HEK293 (cell line): ENCODE measurements at regions not wholly inside any gene's neighbourhood (a gene's known extent, or its start where the extent isn't known, plus 50 kb on each side); places are given as distances from the start of the nearest gene placed in this dataset.

Experiments used
- CTCF ChIA-PET: fragments of 350-600 bp; formaldehyde crosslinking; extraction: SDS; loops from one replicate; lab custom pipeline; 2021; ENCODE audit warnings: antibody characterized with exemption; lab: Yijun Ruan, JAX
- POLR2A ChIA-PET: fragments of 300-600 bp; formaldehyde crosslinking; extraction: SDS; loops from one replicate; lab custom pipeline; 2020; ENCODE audit warnings: antibody characterized with exemption, inconsistent platforms; lab: Yijun Ruan, JAX
- H3K27ac ChIP-seq: fragments of 200-500 bp; sonication (Bioruptor generic); 2 replicates; pipeline ENCODE4 v1.5.1; 2014; ENCODE audit warnings: low read depth, low read length, control low read depth, inconsistent platforms; ENCODE audit errors: extremely low read depth
- H3K36me3 ChIP-seq, 2 experiments: fragments of 200-500 bp in 1 of 2; sonication (Bioruptor generic) in 1 of 2; 1 replicate in 1 of 2; 2 replicates in 1 of 2; pipeline ENCODE4 v1.5.1; 2014 to 2017; ENCODE audit warnings: inconsistent platforms in 2 of 2, low read length in 2 of 2; ENCODE audit not compliant: control insufficient read depth in 2 of 2, insufficient read depth in 1 of 2
- H3K4me1 ChIP-seq: fragments of 200-500 bp; sonication (Bioruptor generic); 2 replicates; pipeline ENCODE4 v1.5.1; 2014; ENCODE audit warnings: mild to moderate bottlenecking, low read length, inconsistent platforms; ENCODE audit not compliant: control insufficient read depth, insufficient read depth
- H3K4me3 ChIP-seq: 2 replicates; pipeline ENCODE4 v1.5.1; 2011; ENCODE audit warnings: low read depth, mild to moderate bottlenecking, control low read depth, low read length, moderate library complexity
- H3K9me3 ChIP-seq: fragments of 200-500 bp; sonication (Bioruptor generic); 2 replicates; pipeline ENCODE4 v1.5.1; 2014; ENCODE audit warnings: low read depth, low read length, inconsistent platforms; ENCODE audit not compliant: control insufficient read depth, insufficient read depth
- BCL11B ChIP-seq: fragments of 450-650 bp; formaldehyde crosslinking; IDR thresholded peaks from 2 replicates; pipeline ENCODE4 v1.5.1; 2016; ENCODE audit warnings: low read depth, missing biosample characterization, missing genetic modification characterization
- GLIS1 ChIP-seq: fragments of 450-650 bp; formaldehyde crosslinking; IDR thresholded peaks from 2 replicates; pipeline ENCODE4 v1.5.1; 2016; ENCODE audit warnings: missing biosample characterization, missing genetic modification characterization
- IKZF3 ChIP-seq: fragments of 450-650 bp; IDR thresholded peaks from 2 replicates; pipeline ENCODE4 v1.5.0; 2018; ENCODE audit warnings: missing biosample characterization, mild to moderate bottlenecking, missing genetic modification characterization, moderate library complexity
- TRIM28 ChIP-seq: IDR thresholded peaks from 2 replicates; pipeline ENCODE4 v1.6.1; 2011; ENCODE audit warnings: low read length, control low read depth, borderline replicate concordance
- YY1 ChIP-seq: fragments of 450-650 bp; formaldehyde crosslinking; IDR thresholded peaks from 2 replicates; pipeline ENCODE4 v1.5.1; 2018; ENCODE audit warnings: missing biosample characterization, missing genetic modification characterization
- ZNF146 ChIP-seq: fragments of 450-650 bp; formaldehyde crosslinking; IDR thresholded peaks from 2 replicates; pipeline ENCODE4 v1.5.1; 2016; ENCODE audit warnings: missing biosample characterization, missing genetic modification characterization
- ZNF202 ChIP-seq: fragments of 450-650 bp; formaldehyde crosslinking; IDR thresholded peaks from 2 replicates; pipeline ENCODE4 v1.5.1; 2016; ENCODE audit warnings: missing biosample characterization, missing genetic modification characterization, borderline replicate concordance
- ZNF433 ChIP-seq: fragments of 450-650 bp; formaldehyde crosslinking; IDR thresholded peaks from 2 replicates; pipeline ENCODE4 v1.5.1; 2016; ENCODE audit warnings: missing biosample characterization, missing genetic modification characterization, low read depth
- ZNF530 ChIP-seq: fragments of 450-650 bp; formaldehyde crosslinking; IDR thresholded peaks from 2 replicates; pipeline ENCODE4 v1.5.1; 2016; ENCODE audit warnings: low read depth, missing biosample characterization, missing genetic modification characterization
- ZNF558 ChIP-seq: fragments of 450-650 bp; formaldehyde crosslinking; IDR thresholded peaks from 2 replicates; pipeline ENCODE4 v1.5.1; 2016; ENCODE audit warnings: missing biosample characterization, missing genetic modification characterization
- ZNF621 ChIP-seq: fragments of 450-650 bp; formaldehyde crosslinking; IDR thresholded peaks from 2 replicates; pipeline ENCODE4 v1.5.1; 2017; ENCODE audit warnings: missing biosample characterization, missing genetic modification characterization
- ZNF626 ChIP-seq: fragments of 450-650 bp; sonication (Bioruptor Pico); formaldehyde crosslinking; IDR thresholded peaks from 2 replicates; pipeline ENCODE4 v1.5.1; 2018; ENCODE audit warnings: missing biosample characterization, missing genetic modification characterization, inconsistent platforms
- ZNF837 ChIP-seq: fragments of 450-650 bp; formaldehyde crosslinking; IDR thresholded peaks from 2 replicates; pipeline ENCODE4 v1.5.1; 2016; ENCODE audit warnings: missing biosample characterization, missing genetic modification characterization
- TF ChIP-seq, protein P1 (sequence below): fragments of 450-650 bp; formaldehyde crosslinking; IDR thresholded peaks from 2 replicates; pipeline ENCODE4 v1.5.1; 2017; ENCODE audit warnings: missing biosample characterization, mild to moderate bottlenecking, missing genetic modification characterization, moderate library complexity
- TF ChIP-seq, protein P2 (sequence below): fragments of 450-650 bp; formaldehyde crosslinking; IDR thresholded peaks from 2 replicates; pipeline ENCODE4 v1.5.1; 2016; ENCODE audit warnings: missing biosample characterization, missing genetic modification characterization
- TF ChIP-seq, protein P3 (sequence below): fragments of 450-650 bp; formaldehyde crosslinking; IDR thresholded peaks from 2 replicates; pipeline ENCODE4 v1.5.1; 2016; ENCODE audit warnings: missing biosample characterization, missing genetic modification characterization
- TF ChIP-seq, protein P4 (sequence below): fragments of 450-650 bp; formaldehyde crosslinking; IDR thresholded peaks from 2 replicates; pipeline ENCODE4 v1.5.1; 2017; ENCODE audit warnings: missing biosample characterization, missing genetic modification characterization
- TF ChIP-seq, protein P5 (sequence below): fragments of 450-650 bp; formaldehyde crosslinking; IDR thresholded peaks from 2 replicates; pipeline ENCODE4; 2016; ENCODE audit warnings: missing biosample characterization, missing genetic modification characterization
- TF ChIP-seq, protein P6 (sequence below): fragments of 450-650 bp; formaldehyde crosslinking; IDR thresholded peaks from 2 replicates; pipeline ENCODE4 v1.5.1; 2016; ENCODE audit warnings: missing biosample characterization, missing genetic modification characterization, low read depth

DNA sequence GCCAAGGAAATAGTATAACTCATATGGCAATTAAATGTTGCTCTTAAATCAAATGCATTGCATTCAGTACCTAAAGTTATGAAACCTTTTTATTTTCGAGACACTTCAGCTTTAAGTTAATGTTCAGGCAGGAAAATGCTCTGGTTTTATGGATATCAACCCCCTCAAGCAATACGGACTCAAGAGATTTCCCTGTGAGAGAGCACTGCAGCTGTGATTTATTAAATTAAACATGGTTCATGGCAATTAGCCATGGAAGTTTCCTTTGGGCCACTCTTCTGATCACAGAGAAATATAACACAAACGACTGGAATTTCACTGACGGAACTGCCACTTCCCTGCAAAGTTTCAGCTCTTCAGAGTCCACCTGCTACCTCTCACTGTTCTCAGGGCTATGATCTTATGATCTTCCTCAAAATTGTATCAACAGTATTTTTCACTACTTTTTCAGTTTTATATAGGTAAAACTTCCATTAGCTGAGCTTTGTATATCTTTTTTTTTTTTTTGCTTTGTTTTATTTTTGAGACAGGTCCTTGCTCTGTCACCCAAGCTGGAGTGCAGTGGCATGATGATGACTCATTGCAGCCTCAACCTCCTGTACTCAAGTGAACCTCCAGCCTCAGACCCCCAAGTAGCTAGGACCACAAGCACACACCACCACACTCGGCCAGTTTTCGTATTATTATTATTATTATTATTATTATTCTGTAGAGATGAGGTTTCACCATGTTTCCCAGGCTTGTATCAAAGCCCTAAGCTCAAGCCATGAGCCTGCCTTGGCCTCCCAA, 923.1 kb upstream of the TMPRSS15 start:
- TF ChIP-seq TRIM28 (no peak), ZNF202 (tag by site-specific recombination) (no peak), ZNF837 (tag by site-specific recombination) (no peak), ZNF433 (no peak), ZNF558 (tag by site-specific recombination) (no peak)
- TF ChIP-seq, protein P1, sequence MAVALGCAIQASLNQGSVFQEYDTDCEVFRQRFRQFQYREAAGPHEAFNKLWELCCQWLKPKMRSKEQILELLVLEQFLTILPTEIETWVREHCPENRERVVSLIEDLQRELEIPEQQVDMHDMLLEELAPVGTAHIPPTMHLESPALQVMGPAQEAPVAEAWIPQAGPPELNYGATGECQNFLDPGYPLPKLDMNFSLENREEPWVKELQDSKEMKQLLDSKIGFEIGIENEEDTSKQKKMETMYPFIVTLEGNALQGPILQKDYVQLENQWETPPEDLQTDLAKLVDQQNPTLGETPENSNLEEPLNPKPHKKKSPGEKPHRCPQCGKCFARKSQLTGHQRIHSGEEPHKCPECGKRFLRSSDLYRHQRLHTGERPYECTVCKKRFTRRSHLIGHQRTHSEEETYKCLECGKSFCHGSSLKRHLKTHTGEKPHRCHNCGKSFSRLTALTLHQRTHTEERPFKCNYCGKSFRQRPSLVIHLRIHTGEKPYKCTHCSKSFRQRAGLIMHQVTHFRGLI (tag by site-specific recombination): no peak
- TF ChIP-seq, protein P2, sequence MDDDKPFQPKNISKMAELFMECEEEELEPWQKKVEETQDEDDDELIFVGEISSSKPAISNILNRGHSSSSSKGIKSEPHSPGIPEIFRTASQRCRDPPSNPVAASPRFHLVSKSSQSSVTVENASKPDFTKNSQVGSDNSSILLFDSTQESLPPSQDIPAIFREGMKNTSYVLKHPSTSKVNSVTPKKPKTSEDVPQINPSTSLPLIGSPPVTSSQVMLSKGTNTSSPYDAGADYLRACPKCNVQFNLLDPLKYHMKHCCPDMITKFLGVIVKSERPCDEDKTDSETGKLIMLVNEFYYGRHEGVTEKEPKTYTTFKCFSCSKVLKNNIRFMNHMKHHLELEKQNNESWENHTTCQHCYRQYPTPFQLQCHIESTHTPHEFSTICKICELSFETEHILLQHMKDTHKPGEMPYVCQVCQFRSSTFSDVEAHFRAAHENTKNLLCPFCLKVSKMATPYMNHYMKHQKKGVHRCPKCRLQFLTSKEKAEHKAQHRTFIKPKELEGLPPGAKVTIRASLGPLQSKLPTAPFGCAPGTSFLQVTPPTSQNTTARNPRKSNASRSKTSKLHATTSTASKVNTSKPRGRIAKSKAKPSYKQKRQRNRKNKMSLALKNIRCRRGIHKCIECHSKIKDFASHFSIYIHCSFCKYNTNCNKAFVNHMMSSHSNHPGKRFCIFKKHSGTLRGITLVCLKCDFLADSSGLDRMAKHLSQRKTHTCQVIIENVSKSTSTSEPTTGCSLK (tag by site-specific recombination): no peak
- H3K36me3 ChIP-seq: no peaks in the 10 kb centered on the region
- no peaks in the 10 kb centered on the region; the same call in 1 of the 2 replicates for H3K9me3 ChIP-seq
- no peak overlapping the region for H3K4me3 ChIP-seq
- H3K27ac ChIP-seq: no peak overlapping the region
- ChIA-PET POLR2A (no interaction called here), CTCF (no interaction called here)
- H3K4me1 ChIP-seq: no peaks in the 10 kb centered on the region

DNA sequence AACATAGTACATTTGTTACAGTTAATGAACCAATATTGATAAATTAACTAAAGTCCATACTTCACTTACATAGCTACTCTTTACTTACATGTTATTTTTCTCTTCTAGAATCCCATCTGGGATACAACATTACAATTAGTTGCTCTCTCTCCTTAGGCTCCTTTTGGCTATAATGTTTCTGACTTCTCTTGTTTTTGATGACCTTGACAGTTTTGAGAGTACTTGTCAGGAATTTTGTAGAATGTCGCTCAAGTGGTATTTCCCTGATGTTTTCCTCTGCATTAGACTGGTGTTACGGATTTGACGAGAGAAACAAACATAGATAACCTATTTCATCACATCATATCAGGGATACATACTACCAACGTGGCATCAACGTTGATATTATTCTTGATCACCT, 925.4 kb upstream of the TMPRSS15 start:
- Histone ChIP-seq H3K36me3 (no peaks in the 10 kb centered on the region), H3K27ac (no peak overlapping the region), H3K9me3 (peaks cover 2% of the 10 kb centered on the region), H3K4me1 (no peaks in the 10 kb centered on the region), H3K4me3 (no peak overlapping the region)
- no peak for TF ChIP-seq BCL11B (tag by site-specific recombination)
- POLR2A ChIA-PET: no interaction called here
- CTCF ChIA-PET: interaction anchor here (0.6 kb wide), 1 partner anchor 1343 kb away, joined by 3 read pairs; no protein-coding TSS in a partner anchor

DNA sequence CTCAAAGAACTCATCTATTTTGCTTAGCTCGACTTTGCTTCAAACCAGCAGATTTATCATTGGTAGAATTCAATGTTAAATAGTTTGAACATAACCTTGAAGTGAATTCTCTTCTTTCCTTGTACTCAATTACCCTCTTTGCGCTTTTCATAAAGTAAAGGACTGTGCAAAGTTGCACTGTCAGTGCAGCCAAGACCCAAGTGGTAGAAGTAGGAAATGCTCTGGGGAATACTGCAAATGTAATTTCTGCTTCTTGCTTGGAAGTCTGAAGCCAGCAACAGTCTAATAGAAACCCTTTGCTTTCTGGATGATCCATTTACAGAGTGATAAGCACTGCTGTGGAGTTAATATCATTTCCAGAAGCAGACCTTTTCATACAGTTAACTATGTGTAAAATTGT, 936.7 kb upstream of the TMPRSS15 start:
- no peaks in the 10 kb centered on the region; the same call in 1 of the 2 replicates for H3K9me3 ChIP-seq
- H3K36me3 ChIP-seq: no peaks in the 10 kb centered on the region
- POLR2A ChIA-PET: no interaction called here
- CTCF ChIA-PET: no interaction called here
- no peaks in the 10 kb centered on the region for H3K4me1 ChIP-seq
- H3K27ac ChIP-seq: no peak overlapping the region
- H3K4me3 ChIP-seq: no peak overlapping the region
- TF ChIP-seq, protein P3, sequence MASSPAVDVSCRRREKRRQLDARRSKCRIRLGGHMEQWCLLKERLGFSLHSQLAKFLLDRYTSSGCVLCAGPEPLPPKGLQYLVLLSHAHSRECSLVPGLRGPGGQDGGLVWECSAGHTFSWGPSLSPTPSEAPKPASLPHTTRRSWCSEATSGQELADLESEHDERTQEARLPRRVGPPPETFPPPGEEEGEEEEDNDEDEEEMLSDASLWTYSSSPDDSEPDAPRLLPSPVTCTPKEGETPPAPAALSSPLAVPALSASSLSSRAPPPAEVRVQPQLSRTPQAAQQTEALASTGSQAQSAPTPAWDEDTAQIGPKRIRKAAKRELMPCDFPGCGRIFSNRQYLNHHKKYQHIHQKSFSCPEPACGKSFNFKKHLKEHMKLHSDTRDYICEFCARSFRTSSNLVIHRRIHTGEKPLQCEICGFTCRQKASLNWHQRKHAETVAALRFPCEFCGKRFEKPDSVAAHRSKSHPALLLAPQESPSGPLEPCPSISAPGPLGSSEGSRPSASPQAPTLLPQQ (tag by site-specific recombination): no peak
- TF ChIP-seq, protein P4, sequence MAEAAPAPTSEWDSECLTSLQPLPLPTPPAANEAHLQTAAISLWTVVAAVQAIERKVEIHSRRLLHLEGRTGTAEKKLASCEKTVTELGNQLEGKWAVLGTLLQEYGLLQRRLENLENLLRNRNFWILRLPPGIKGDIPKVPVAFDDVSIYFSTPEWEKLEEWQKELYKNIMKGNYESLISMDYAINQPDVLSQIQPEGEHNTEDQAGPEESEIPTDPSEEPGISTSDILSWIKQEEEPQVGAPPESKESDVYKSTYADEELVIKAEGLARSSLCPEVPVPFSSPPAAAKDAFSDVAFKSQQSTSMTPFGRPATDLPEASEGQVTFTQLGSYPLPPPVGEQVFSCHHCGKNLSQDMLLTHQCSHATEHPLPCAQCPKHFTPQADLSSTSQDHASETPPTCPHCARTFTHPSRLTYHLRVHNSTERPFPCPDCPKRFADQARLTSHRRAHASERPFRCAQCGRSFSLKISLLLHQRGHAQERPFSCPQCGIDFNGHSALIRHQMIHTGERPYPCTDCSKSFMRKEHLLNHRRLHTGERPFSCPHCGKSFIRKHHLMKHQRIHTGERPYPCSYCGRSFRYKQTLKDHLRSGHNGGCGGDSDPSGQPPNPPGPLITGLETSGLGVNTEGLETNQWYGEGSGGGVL (tag by site-specific recombination): no peak
- no peak for TF ChIP-seq ZNF837 (tag by site-specific recombination)
- no peak for TF ChIP-seq YY1
- TF ChIP-seq, protein P5, sequence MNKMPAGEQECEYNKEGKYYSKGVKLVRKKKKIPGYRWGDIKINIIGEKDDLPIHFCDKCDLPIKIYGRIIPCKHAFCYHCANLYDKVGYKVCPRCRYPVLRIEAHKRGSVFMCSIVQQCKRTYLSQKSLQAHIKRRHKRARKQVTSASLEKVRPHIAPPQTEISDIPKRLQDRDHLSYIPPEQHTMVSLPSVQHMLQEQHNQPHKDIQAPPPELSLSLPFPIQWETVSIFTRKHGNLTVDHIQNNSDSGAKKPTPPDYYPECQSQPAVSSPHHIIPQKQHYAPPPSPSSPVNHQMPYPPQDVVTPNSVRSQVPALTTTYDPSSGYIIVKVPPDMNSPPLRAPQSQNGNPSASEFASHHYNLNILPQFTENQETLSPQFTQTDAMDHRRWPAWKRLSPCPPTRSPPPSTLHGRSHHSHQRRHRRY (tag by site-specific recombination): no peak
- TF ChIP-seq, protein P6, sequence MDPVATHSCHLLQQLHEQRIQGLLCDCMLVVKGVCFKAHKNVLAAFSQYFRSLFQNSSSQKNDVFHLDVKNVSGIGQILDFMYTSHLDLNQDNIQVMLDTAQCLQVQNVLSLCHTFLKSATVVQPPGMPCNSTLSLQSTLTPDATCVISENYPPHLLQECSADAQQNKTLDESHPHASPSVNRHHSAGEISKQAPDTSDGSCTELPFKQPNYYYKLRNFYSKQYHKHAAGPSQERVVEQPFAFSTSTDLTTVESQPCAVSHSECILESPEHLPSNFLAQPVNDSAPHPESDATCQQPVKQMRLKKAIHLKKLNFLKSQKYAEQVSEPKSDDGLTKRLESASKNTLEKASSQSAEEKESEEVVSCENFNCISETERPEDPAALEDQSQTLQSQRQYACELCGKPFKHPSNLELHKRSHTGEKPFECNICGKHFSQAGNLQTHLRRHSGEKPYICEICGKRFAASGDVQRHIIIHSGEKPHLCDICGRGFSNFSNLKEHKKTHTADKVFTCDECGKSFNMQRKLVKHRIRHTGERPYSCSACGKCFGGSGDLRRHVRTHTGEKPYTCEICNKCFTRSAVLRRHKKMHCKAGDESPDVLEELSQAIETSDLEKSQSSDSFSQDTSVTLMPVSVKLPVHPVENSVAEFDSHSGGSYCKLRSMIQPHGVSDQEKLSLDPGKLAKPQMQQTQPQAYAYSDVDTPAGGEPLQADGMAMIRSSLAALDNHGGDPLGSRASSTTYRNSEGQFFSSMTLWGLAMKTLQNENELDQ: no peak
- no peak for TF ChIP-seq GLIS1
- TF ChIP-seq ZNF530 (tag by site-specific recombination): no peak
- TF ChIP-seq ZNF621 (tag by site-specific recombination): no peak
- no peak for TF ChIP-seq ZNF626 (tag by site-specific recombination)
- no peak for TF ChIP-seq ZNF146 (tag by site-specific recombination)
- no peak for TF ChIP-seq IKZF3 (tag by site-specific recombination)
